ENCODE measurements at regions not wholly inside any gene's neighbourhood (a gene's known extent, or its start where the extent isn't known, plus 50 kb on each side); places are given as distances from the start of the nearest gene placed in this dataset.

DNA sequence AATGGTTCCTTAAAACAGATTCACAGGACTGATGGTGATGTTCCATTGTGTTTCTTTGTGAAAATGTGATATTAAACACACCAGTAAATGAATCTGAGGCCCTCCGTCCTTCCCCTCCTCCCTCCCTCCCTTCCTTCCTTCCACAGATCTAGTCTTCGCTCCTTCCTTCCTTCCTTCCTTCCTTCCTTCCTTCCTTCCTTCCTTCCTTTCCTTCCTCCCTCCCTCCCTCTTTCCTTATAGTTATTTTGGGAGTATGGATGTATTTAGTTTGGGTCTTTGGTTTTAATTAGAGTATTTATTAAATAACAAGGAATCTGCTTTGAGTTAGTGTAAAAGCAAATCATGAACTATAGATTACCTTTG, 410.8 kb downstream of the PCNX1 start:
- TF ChIP-seq, protein P1, sequence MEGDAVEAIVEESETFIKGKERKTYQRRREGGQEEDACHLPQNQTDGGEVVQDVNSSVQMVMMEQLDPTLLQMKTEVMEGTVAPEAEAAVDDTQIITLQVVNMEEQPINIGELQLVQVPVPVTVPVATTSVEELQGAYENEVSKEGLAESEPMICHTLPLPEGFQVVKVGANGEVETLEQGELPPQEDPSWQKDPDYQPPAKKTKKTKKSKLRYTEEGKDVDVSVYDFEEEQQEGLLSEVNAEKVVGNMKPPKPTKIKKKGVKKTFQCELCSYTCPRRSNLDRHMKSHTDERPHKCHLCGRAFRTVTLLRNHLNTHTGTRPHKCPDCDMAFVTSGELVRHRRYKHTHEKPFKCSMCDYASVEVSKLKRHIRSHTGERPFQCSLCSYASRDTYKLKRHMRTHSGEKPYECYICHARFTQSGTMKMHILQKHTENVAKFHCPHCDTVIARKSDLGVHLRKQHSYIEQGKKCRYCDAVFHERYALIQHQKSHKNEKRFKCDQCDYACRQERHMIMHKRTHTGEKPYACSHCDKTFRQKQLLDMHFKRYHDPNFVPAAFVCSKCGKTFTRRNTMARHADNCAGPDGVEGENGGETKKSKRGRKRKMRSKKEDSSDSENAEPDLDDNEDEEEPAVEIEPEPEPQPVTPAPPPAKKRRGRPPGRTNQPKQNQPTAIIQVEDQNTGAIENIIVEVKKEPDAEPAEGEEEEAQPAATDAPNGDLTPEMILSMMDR (IDR thresholded peaks at IDR 0.05) = no peak
- DNase-seq (ENCODE audit: low spot score) = no peak
- H3K27ac ChIP-seq = peak overlapping the region in 1 of 2 donors; percentile 60
- H3K4me3 ChIP-seq = no peak overlapping the region

DNA sequence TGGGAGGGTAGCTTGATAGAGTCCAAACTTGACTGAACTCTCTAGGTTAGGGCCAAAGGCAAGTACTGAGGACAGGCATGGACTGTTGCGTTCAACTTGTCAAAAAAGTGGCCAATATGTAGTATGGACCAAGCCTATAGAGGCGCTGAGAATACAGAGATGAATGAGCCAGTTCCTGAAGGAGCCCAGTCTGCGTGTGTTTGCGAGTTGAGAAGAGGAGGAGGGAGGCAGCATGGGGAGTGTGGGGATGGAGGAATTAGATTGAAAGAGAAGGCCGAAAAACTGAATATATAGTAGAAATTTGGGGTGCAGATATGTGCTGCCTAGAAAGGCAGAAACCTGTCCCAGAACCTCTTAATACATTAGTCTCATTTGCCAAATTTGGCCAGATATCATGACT, 412.4 kb downstream of the PCNX1 start:
- no peak for DNase-seq (ENCODE audit: low spot score)

DNA sequence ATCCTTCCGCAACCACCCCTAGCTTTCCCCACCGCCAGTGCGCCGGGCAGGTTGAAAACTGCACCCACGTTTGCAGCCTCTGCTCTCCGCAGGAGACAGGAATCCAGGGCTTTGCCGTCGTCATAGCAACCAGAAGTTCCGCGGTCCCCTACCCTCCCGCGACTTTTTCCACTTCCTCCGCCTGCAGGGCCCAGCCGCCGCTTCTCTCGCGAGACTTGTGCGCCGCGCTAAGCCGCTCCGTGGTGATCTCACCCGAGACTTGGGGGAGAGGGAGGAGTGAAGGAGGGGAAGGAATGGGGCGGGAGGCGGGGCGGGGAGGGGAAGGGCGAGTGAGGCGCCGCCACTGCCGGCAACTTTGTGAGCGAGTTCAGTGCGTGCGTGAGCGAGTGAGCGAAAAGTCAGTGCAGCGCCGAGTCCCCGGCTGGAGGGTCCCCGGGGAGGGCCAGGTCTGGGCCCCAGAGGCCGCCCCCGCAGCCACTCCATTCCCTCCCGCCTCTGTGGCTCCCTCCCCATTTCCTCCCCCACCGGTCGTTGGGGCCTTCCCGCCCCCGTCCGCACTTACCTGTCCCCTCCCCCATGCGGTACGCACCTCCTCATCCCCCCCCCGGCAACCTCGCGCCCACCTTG, 413.0 kb downstream of the PCNX1 start, which contains the start of gene SIPA1L1:
Gene SIPA1L1, plus strand, starts transcription at position 370 of the 627 bp plus-strand sequence.
- TF ChIP-seq, protein P1 (IDR thresholded peaks at IDR 0.05) = no peak
- DNase-seq (ENCODE audit: low spot score) = peak; percentile 99
- H3K27ac ChIP-seq = peak within 1 kb of the TSS; percentile 91 to 100
- H3K4me3 ChIP-seq = peak within 1 kb of the TSS; percentile 96

More for the DNA sequence above, 412.4 kb downstream of the PCNX1 start:
- TF ChIP-seq, protein P1 (IDR thresholded peaks at IDR 0.05) = no peak
- H3K27ac ChIP-seq = peak overlapping the region; percentile 91 to 100
- H3K4me3 ChIP-seq = peak overlapping the region; percentile 96

DNA sequence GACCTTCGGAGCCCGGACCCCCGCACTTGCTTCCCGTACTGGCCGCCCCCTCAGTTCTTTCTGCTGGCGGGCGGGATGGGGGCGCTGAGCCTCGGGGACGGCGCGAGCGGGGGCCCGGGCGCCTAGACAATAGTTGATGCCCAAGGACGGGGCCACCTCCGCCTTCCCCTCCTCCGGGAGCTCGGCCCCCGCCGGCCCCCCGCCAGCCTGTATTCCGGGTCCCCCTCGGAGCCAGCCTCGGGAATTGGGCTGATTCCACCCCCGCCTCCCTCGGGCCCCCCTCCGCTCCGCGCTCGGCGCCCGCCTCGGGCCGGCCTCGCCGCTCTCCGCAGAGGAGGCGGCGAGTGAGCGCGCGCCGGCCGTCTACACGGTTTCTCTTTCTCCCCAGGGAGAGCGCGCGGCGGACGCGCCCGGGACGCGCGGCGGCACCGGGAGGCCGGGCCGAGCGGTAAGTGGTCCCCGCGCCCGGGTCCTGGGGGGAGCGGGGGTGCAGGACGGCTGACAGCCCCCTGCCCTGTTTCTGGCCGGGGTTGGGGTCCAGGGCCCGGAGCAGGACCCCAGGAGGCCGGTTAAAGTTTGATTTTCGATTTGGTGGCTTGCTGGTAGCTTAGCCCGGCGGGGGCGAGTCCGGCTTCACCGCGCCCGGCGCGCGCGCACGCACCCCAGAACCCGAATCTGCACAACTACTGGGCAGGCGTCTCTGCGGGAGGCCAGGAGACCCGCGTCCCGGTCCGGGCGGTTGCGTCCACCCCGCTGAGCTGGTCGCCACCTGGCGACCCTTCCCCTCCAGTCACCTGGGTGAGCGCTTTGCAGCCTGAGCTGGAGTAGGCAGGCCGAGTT, 413.7 kb downstream of the PCNX1 start:
- DNase-seq (ENCODE audit: low spot score) = peak; percentile 86

DNA sequence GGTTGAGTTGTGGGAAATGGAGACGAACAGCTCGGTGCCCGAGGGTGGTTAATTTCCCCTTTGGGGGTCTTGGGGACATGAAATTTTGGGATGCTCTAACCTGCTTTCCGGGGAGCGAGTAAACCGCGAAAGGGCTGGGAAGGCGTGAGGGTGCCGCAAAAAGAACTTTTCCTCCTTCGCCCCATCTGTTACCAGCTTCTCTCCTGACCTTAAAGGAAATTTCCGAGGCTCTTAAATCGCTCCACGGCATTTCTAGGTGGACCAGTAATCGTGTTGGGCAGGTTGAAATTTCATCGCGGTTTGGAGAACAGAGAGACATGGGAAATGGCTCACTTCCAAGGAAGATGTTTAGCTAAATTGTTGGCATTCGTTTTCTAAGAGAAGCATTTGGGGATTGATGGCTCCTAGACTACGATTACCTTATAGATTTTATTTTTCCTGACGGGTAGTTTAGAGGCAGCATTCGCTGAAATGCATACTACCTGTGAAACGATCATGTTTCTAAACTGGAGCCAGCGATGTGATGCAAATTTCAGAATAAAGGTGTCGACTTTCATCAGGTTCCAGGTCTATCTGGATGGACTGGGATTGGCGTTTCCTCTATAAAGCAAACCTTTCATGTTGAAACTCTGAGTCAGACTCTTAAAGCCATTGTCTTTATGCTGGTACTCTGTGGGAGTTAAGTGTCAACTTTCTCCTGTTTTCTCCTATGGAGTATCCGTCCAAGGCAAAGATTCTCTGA, 414.5 kb downstream of the PCNX1 start:
- Histone ChIP-seq H3K4me3 (peak overlapping the region; percentile 96), H3K27ac (peak overlapping the region; percentile 91 to 100)
- no peak for DNase-seq (ENCODE audit: low spot score)
- TF ChIP-seq, protein P1 (IDR thresholded peaks at IDR 0.05) = no peak

More for the DNA sequence above, 413.7 kb downstream of the PCNX1 start:
- TF ChIP-seq, protein P1 (IDR thresholded peaks at IDR 0.05) = no peak
- H3K27ac ChIP-seq = peak overlapping the region; percentile 91 to 100
- peak overlapping the region; percentile 96 for H3K4me3 ChIP-seq

DNA sequence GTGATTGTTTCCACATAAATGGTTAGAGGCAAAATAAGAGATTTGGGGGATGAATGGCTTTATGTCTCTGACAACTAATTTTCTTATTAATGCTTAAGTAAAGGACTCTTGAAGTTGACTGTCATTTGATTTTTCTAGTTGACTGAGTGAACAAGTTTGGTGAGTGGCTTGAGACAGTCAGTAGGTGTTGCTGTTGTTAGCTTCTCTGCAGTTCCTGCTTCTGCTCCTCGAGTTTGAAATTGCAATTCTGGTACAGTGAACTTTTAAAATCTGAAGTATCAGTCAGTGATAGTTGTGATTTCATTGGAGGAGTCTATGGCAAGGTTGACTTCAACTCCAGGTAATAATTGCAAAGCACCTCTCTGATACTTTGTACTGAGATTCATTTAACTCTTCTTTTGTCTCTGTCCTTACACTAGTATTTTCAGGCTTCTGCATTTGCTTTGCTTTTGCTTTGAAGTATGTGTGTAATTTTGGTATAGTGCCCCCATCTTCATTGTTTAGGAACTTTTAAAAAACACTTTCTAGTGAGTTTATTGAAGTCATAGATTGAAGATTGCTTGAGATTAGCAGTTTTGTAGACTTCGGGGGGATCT, 415.5 kb downstream of the PCNX1 start:
- Histone ChIP-seq H3K4me3 (peak overlapping the region; percentile 96), H3K27ac (peak overlapping the region in 1 of 2 donors; percentile 33)
- DNase-seq (ENCODE audit: low spot score) = no peak
- TF ChIP-seq, protein P1 (IDR thresholded peaks at IDR 0.05) = peak; percentile 33
